ENCODE measurements at regions not wholly inside any gene's neighbourhood (a gene's known extent, or its start where the extent isn't known, plus 50 kb on each side); places are given as distances from the start of the nearest gene placed in this dataset.
"Not testable (repeated sequence)": the region's sequence is repeated elsewhere in the genome, so short reads cannot be mapped to it uniquely, and the experiment has no call there.

GRCh38 chrX:56343219-56343618, 111.1 kb downstream of the KLF8 start:
- H3K36me3 Mint-ChIP-seq, result no peaks in the 10 kb centered on the region
- ChIA-PET CTCF (no interaction called here), POLR2A (no interaction called here)
- H3K4me1 Mint-ChIP-seq (ENCODE audit: low read depth), result peaks cover 37% of the 10 kb centered on the region
- H3K9me3 Mint-ChIP-seq, result peaks cover 21% of the 10 kb centered on the region
- H3K27ac Mint-ChIP-seq, result no peak overlapping the region
- DNase-seq, result no peak
- intact Hi-C loops (cut with micrococcal nuclease), result no loop called here
- no peaks in the 10 kb centered on the region for H3K27me3 Mint-ChIP-seq
- H3K4me3 Mint-ChIP-seq, result no peak overlapping the region

GRCh38 chrX:56343664-56344063, 111.5 kb downstream of the KLF8 start:
- peak overlapping the region; percentile 56 for H3K27ac Mint-ChIP-seq

GRCh38 chrX:56358145-56358544, 126.0 kb downstream of the KLF8 start:
- H3K4me3 Mint-ChIP-seq; H3K9me3 Mint-ChIP-seq; H3K36me3 Mint-ChIP-seq; POLR2A ChIA-PET; intact Hi-C loops (cut with micrococcal nuclease); CTCF ChIA-PET; H3K27me3 Mint-ChIP-seq; H3K27ac Mint-ChIP-seq; DNase-seq: not testable (repeated sequence)
- H3K4me1 Mint-ChIP-seq (ENCODE audit: low read depth), result peaks cover 10% of the 10 kb centered on the region

More at GRCh38 chrX:56343664-56344063, 111.5 kb downstream of the KLF8 start:
- CTCF ChIA-PET, result no interaction called here
- peak; percentile 13 for DNase-seq
- H3K36me3 Mint-ChIP-seq, result peaks cover 4% of the 10 kb centered on the region
- peaks cover 37% of the 10 kb centered on the region for H3K4me1 Mint-ChIP-seq (ENCODE audit: low read depth)
- peaks cover 21% of the 10 kb centered on the region for H3K9me3 Mint-ChIP-seq
- POLR2A ChIA-PET, result no interaction called here
- intact Hi-C loops (cut with micrococcal nuclease), result no loop called here
- no peak overlapping the region for H3K4me3 Mint-ChIP-seq
- H3K27me3 Mint-ChIP-seq, result no peaks in the 10 kb centered on the region

GRCh38 chrX:56365171-56365570, 133.0 kb downstream of the KLF8 start:
- peaks cover 57% of the 10 kb centered on the region for H3K4me1 Mint-ChIP-seq (ENCODE audit: low read depth)
- intact Hi-C loops (cut with micrococcal nuclease), result loop anchor here (5.0 kb wide), 1 partner anchor 37 kb away; no protein-coding TSS in a partner anchor
- H3K9me3 Mint-ChIP-seq, POLR2A ChIA-PET, H3K36me3 Mint-ChIP-seq, CTCF ChIA-PET, H3K27me3 Mint-ChIP-seq, DNase-seq: not testable (repeated sequence)
- H3K4me3 Mint-ChIP-seq, result peak overlapping the region; percentile 63
- peak overlapping the region; percentile 80 for H3K27ac Mint-ChIP-seq

GRCh38 chrX:56366901-56367300, 134.7 kb downstream of the KLF8 start:
- Mint-ChIP-seq H3K4me3 (no peak overlapping the region), H3K4me1 (ENCODE audit: low read depth) (peaks cover 57% of the 10 kb centered on the region)
- POLR2A ChIA-PET, result interaction anchor here (0.9 kb wide), 1 partner anchor 198 kb away, joined by 3 read pairs; no protein-coding TSS in a partner anchor

GRCh38 chrX:56368962-56369361, 136.8 kb downstream of the KLF8 start:
- Mint-ChIP-seq H3K27ac (peak overlapping the region; percentile 51), H3K9me3 (peaks cover 3% of the 10 kb centered on the region), H3K4me1 (ENCODE audit: low read depth) (peaks cover 52% of the 10 kb centered on the region), H3K36me3 (peaks cover 4% of the 10 kb centered on the region), H3K4me3 (no peak overlapping the region), H3K27me3 (no peaks in the 10 kb centered on the region)
- intact Hi-C loops (cut with micrococcal nuclease), result loop anchor here (1.0 to 5.0 kb wide), 3 partner anchors 14 to 195 kb away; no protein-coding TSS in a partner anchor
- POLR2A ChIA-PET, result no interaction called here
- CTCF ChIA-PET, result no interaction called here
- DNase-seq, result no peak

More at GRCh38 chrX:56366901-56367300, 134.7 kb downstream of the KLF8 start:
- peak; percentile 27 for DNase-seq
- peaks cover 5% of the 10 kb centered on the region for H3K9me3 Mint-ChIP-seq
- H3K27me3 Mint-ChIP-seq, result no peaks in the 10 kb centered on the region
- peaks cover 4% of the 10 kb centered on the region for H3K36me3 Mint-ChIP-seq
- peak overlapping the region; percentile 38 for H3K27ac Mint-ChIP-seq
- intact Hi-C loops (cut with micrococcal nuclease), result loop anchor here (5.0 kb wide), 1 partner anchor 35 kb away; no protein-coding TSS in a partner anchor
- CTCF ChIA-PET, result no interaction called here

GRCh38 chrX:56379984-56380780, 148.0 kb downstream of the KLF8 start:
- H3K9me3 Mint-ChIP-seq, result not testable (repeated sequence)
- intact Hi-C loops (cut with micrococcal nuclease), result loop anchor here (5.0 to 10.0 kb wide), 2 partner anchors 95 to 347 kb away; partner anchors contain the start of gene NBDY

GRCh38 chrX:56382278-56382677, 150.1 kb downstream of the KLF8 start:
- CTCF ChIA-PET, result interaction anchor here (1.0 kb wide), 1 partner anchor 10 kb away, joined by 3 read pairs; no protein-coding TSS in a partner anchor
- H3K27ac Mint-ChIP-seq, result peak overlapping the region; percentile 86
- H3K27me3 Mint-ChIP-seq, result no peaks in the 10 kb centered on the region
- peaks cover 43% of the 10 kb centered on the region for H3K4me1 Mint-ChIP-seq (ENCODE audit: low read depth)
- peaks cover 4% of the 10 kb centered on the region for H3K36me3 Mint-ChIP-seq
- no peaks in the 10 kb centered on the region for H3K9me3 Mint-ChIP-seq
- intact Hi-C loops (cut with micrococcal nuclease), result loop anchor here (2.0 to 10.0 kb wide), 5 partner anchors 13 to 345 kb away; partner anchors contain the start of gene NBDY
- H3K4me3 Mint-ChIP-seq, result peak overlapping the region; percentile 24
- peak; percentile 55 for DNase-seq
- POLR2A ChIA-PET, result interaction anchor here (0.9 kb wide), 1 partner anchor 188 kb away, joined by 3 read pairs; no protein-coding TSS in a partner anchor

More at GRCh38 chrX:56379984-56380780, 148.0 kb downstream of the KLF8 start:
- DNase-seq, H3K27ac Mint-ChIP-seq, H3K27me3 Mint-ChIP-seq, CTCF ChIA-PET, H3K4me3 Mint-ChIP-seq, H3K36me3 Mint-ChIP-seq, POLR2A ChIA-PET: not testable (repeated sequence)
- peaks cover 31% of the 10 kb centered on the region for H3K4me1 Mint-ChIP-seq (ENCODE audit: low read depth)

- DNase-seq, result peak; percentile 39
- CTCF ChIA-PET, result no interaction called here
Measured at GRCh38 chrX:56385336-56385735, 153.2 kb downstream of the KLF8 start.

GRCh38 chrX:56385960-56386359, 153.8 kb downstream of the KLF8 start:
- POLR2A ChIA-PET, result no interaction called here
- CTCF ChIA-PET, result no interaction called here
- peak overlapping the region; percentile 65 for H3K4me3 Mint-ChIP-seq
- no peaks in the 10 kb centered on the region for H3K9me3 Mint-ChIP-seq
- peaks cover 12% of the 10 kb centered on the region for H3K36me3 Mint-ChIP-seq
- H3K4me1 Mint-ChIP-seq (ENCODE audit: low read depth), result peaks cover 61% of the 10 kb centered on the region
- no peak for DNase-seq
- intact Hi-C loops (cut with micrococcal nuclease), result loop anchor here (10.0 kb wide), 1 partner anchor 101 kb away; no protein-coding TSS in a partner anchor
- no peaks in the 10 kb centered on the region for H3K27me3 Mint-ChIP-seq
- H3K27ac Mint-ChIP-seq, result peak overlapping the region; percentile 90

More at GRCh38 chrX:56385336-56385735, 153.2 kb downstream of the KLF8 start:
- peak overlapping the region; percentile 90 for H3K27ac Mint-ChIP-seq
- H3K36me3 Mint-ChIP-seq, result peaks cover 10% of the 10 kb centered on the region
- H3K4me3 Mint-ChIP-seq, result peak overlapping the region; percentile 65
- peaks cover 60% of the 10 kb centered on the region for H3K4me1 Mint-ChIP-seq (ENCODE audit: low read depth)
- no peaks in the 10 kb centered on the region for H3K9me3 Mint-ChIP-seq
- POLR2A ChIA-PET, result no interaction called here
- no peaks in the 10 kb centered on the region for H3K27me3 Mint-ChIP-seq
- intact Hi-C loops (cut with micrococcal nuclease), result loop anchor here (10.0 kb wide), 1 partner anchor 101 kb away; no protein-coding TSS in a partner anchor

- ChIA-PET POLR2A (no interaction called here), CTCF (no interaction called here)
- DNase-seq, result peak; percentile 46
- Mint-ChIP-seq H3K4me3 (peak overlapping the region; percentile 45), H3K27ac (peak overlapping the region; percentile 85), H3K9me3 (no peaks in the 10 kb centered on the region), H3K27me3 (no peaks in the 10 kb centered on the region), H3K4me1 (ENCODE audit: low read depth) (peaks cover 58% of the 10 kb centered on the region), H3K36me3 (peaks cover 14% of the 10 kb centered on the region)
- intact Hi-C loops (cut with micrococcal nuclease), result loop anchor here (2.0 kb wide), 1 partner anchor 15 kb away; no protein-coding TSS in a partner anchor
Measured at GRCh38 chrX:56397636-56398035, 165.5 kb downstream of the KLF8 start.

- no peaks in the 10 kb centered on the region for H3K27me3 Mint-ChIP-seq
- H3K9me3 Mint-ChIP-seq, result peaks cover 15% of the 10 kb centered on the region
- intact Hi-C loops (cut with micrococcal nuclease), result loop anchor here (5.0 kb wide), 1 partner anchor 35 kb away; no protein-coding TSS in a partner anchor
- DNase-seq, result no peak
- no peak overlapping the region for H3K4me3 Mint-ChIP-seq
- peaks cover 46% of the 10 kb centered on the region for H3K4me1 Mint-ChIP-seq (ENCODE audit: low read depth)
- CTCF ChIA-PET, result no interaction called here
- no peak overlapping the region for H3K27ac Mint-ChIP-seq
- H3K36me3 Mint-ChIP-seq, result peaks cover 6% of the 10 kb centered on the region
- POLR2A ChIA-PET, result no interaction called here
Measured at GRCh38 chrX:56402207-56402606, 161.2 kb upstream of the UBQLN2 start.
